ENCODE measurements at regions not wholly inside any gene's neighbourhood (a gene's known extent, or its start where the extent isn't known, plus 50 kb on each side); places are given as distances from the start of the nearest gene placed in this dataset.
"Not testable (repeated sequence)": the region's sequence is repeated elsewhere in the genome, so short reads cannot be mapped to it uniquely, and the experiment has no call there.

DNA sequence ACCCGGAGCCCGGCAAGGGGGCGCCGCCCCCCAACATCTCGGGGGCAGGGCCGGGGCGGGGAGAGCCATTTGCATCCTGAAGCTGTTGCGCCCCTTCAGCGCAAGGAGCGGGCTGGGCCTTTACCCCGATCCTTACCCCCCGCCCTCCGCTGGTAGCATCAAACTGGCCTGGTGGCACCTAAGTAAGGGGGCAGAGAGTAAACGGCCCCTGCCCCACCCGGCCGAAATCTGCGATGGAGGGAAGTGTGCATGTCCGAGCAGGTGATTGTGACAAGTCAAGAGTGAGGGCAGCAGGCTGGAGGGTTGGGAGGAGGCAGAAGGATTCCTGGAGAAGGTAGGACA lies 101.2 kb downstream of the ESM1 start:
- DNase-seq (ENCODE audit: low spot score) = no peak

- DNase-seq (ENCODE audit: low spot score) = no peak
These were observed 101.8 kb downstream of the ESM1 start for GRCh38 chr5:54883374-54884194.

- no peak for DNase-seq (ENCODE audit: low spot score)
These were observed 102.6 kb downstream of the ESM1 start for GRCh38 chr5:54882841-54883240.

DNA sequence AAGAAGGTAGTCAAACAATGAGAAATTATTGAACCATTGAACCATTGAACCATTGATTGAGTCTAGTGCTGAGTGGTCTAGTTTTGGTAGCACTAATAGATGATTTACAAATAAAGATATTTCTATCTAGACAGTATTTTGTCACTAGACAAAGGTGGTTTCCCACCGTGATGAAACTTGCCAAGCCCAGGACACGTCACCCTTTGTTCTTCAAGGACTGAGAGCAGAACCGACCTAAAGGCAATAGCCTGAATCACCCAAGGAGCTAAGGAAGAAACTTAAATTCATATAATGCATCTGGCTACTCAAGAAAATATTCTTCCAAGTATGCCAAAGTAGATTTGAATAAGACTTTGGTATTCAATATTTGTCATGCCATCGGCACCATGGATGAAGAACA lies 103.3 kb downstream of the ESM1 start:
- DNase-seq (ENCODE audit: low spot score) = no peak

GRCh38 chr5:54881286-54882005 lies 103.9 kb downstream of the ESM1 start:
- DNase-seq (ENCODE audit: low spot score) = peak; percentile 79

DNA sequence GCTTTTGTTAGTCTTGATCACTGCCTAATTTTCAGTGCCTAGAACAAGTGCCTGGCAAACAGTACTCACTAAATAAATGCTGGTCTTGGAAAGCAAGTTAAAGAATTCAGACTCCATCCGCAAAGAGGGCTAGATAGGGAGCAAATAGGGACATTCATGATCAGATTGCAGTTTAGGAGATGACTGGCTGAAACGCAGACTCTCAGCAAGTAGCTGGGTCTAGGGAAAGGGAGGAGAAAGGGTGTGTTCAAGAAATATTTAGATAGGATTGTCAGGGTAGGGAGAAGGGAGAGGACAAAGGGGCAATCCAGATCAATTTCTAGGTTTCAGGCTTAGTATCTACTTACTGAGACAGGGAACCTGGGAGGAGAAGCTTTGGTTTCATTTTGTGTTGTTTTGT lies 108.4 kb downstream of the ESM1 start:
- no peak for DNase-seq (ENCODE audit: low spot score)

GRCh38 chr5:54876556-54876955 lies 108.8 kb downstream of the ESM1 start:
- no peak for DNase-seq (ENCODE audit: low spot score)

DNA sequence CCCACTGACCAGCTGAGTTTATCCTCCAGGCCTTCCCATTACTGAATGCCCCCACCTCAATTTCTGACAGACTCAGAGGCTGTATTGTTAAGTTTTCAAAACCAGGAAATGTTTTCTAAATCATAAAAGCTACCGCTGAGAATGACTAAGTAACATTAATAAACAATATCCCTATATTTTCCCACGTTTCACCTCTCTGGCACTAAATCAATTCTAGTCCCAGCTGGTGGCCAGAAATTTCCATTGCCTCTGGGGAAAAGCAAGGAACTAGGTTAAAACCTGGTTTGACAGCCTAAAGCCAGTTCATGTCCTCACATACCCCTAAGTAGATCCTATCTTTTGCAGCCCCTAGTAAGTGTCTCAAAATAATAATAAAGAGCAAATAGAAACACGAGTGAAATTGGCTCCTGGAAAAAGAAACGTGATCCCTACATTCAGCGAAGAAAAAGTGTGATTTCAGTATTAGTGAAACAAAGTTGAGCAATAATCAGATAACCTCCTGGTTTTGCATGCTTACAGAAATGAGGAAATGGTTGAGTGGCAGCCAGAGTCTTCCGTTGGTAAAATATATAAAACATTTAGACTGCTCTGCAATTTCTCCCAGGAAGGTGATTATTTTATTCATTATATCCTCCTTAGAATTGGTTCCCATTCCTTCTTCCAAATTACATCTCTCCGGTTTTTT lies 110.9 kb downstream of the ESM1 start:
- peak; percentile 39 for DNase-seq (ENCODE audit: low spot score)

DNA sequence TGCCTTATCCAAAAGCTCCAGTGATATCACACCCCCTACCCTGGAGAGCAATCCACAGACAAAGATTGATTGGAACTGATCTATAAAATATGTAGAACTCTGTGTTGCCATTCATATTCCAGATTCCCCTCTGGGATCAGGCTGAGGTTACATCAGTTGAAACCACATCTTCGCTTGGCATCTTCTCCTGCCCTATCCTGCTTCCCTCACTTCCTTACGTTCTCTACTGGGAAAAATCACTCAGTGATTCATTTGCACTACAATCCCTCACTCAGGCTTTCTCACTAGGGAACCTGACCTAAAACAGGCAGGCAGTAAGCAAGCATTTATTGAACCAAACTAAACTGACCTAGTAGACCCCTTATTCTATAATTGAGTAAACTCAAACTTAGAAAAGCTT lies 111.7 kb downstream of the ESM1 start:
- DNase-seq (ENCODE audit: low spot score) = peak; percentile 10

GRCh38 chr5:54872810-54873209 lies 112.6 kb downstream of the ESM1 start:
- no peak for DNase-seq (ENCODE audit: low spot score)

GRCh38 chr5:54870271-54870670 lies 115.1 kb downstream of the ESM1 start:
- no peak for DNase-seq (ENCODE audit: low spot score)

GRCh38 chr5:54869691-54870090 lies 115.7 kb downstream of the ESM1 start:
- no peak for DNase-seq (ENCODE audit: low spot score)

DNA sequence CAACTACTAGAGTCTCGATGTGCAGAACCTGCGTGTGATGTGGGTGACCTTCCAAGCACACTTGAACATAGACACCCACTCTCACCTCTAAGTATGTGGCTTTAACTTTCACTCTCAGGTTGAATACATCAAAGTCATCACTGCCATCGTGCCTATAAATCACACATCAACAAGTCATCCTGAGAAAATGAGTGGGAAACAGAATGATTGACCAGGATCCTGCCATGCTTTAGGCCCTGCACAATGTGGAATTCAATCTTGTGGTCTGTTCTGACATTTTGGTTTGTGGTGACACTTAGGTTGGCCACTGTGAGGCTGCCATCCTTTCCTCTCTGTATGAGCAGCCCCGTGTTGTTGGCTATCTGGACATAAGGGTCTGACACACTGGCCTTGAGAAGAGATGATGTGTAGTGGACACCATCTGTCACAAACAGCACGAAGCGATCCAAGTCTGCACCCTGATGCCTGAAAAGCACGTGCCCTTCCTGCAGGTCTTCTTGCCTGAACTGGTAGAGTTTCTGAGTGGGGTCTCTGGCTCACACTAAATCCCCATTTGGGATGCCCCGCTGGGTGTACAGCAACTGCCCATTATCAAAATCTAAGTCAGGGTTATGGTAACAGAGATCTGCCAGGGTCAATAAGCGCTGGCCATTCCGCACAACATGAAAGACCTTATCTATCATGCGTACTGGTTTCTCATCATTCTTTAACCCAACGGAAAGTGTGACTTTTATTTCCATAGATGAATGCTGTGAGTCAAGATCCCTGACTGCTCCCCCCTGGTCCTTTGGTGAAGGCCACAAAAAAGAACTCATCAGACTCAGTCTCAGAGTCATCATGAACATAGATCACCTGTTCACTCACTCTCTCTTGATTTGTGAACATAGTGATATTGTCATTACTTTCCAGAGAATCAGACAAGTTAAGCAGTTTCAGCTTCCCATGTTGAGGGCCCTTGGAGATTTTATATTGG lies 116.6 kb downstream of the ESM1 start:
- DNase-seq (ENCODE audit: low spot score) = no peak

GRCh38 chr5:54867310-54867944 lies 118.0 kb downstream of the ESM1 start:
- peak; percentile 62 for DNase-seq (ENCODE audit: low spot score)

DNA sequence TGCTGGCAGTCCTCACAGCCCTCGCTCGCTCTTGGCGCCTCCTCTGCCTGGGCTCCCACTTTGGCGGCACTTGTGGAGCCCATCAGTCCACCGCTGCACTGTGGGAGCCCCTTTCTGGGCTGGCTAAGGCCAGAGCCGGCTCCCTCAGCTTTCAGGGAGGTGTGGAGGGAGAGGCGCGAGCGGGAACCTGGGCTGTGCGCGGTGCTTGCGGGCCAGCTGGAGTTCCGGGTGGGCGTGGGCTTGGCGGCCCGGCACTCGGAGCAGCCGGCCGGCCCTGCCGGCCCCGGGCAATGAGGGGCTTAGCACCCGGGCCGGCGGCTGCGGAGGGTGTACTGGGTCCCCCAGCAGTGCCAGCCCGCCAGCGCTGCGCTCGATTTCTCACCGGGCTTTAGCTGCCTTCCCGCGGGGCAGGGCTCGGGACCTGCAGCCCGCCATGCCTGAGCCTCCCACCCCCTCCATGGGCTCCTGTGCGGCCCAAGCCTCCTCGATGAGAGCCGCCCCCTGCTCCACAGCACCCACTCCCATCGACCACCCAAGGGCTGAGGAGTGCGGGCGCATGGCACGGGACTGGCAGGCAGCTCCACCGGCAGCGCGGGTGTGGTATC lies 120.4 kb downstream of the ESM1 start:
- not testable (repeated sequence) for DNase-seq (ENCODE audit: low spot score)

GRCh38 chr5:54862036-54862435 lies 123.4 kb downstream of the ESM1 start:
- no peak for DNase-seq (ENCODE audit: low spot score)

- no peak for DNase-seq (ENCODE audit: low spot score)
These were observed 124.0 kb downstream of the ESM1 start for GRCh38 chr5:54861212-54861894.

DNA sequence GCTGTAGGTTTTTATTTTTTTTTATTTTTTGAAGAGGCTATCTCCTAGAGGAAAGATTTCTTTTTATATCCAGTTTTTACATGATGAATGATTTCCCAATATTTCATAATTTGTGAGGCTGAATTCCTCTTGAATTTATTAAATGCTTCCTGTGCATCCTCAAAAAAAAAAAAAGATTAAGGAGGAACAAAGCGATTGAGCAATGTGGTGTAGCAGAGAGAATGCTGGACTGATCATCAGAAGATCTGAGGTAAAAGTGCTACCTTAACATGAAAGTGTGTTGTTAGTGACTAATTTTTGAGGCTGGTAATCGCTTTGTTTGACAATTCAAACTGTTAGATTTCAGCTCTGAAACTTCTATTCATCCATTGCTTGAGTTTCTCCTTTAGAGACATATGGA lies 125.1 kb downstream of the ESM1 start:
- no peak for DNase-seq (ENCODE audit: low spot score)

DNA sequence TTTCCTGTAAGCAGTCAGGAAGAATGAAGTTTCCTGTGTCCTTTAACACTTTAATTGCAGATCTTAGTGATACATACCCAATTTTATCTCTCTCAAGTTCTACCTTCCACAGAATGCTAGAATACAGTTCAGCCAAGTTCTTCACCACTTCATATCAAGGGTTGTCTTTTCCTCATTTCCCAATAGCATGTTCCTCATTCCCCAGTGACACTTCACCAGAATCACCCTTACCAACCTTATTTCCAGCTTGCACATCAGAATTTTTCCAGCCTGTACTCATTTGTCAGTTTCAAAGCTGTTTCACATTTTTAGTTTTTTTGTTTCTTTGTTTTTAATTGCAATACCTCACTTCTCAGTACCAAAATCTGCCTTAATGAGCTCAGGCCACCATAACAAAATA lies 126.1 kb downstream of the ESM1 start:
- DNase-seq (ENCODE audit: low spot score) = no peak

Data from H4 (cell line).